Endothelial cell of umbilical vein (primary cell): ENCODE measurements at regions not wholly inside any gene's neighbourhood (a gene's known extent, or its start where the extent isn't known, plus 50 kb on each side); places are given as distances from the start of the nearest gene placed in this dataset.

ENCODE experiments used
- BruUV-seq: library from RNA; stranded (reverse); fragments of 400-500 nt; replicated peaks from 2 replicates; lab custom pipeline; 2021; lab: Mats Ljungman, UMichigan
- CTCF ChIA-PET: fragments of 300-600, 350-600 bp; sonication (Branson Sonifier 250); formaldehyde crosslinking; loops from one replicate; lab custom pipeline; 2021; ENCODE audit warnings: antibody characterized with exemption, inconsistent platforms; lab: Charles Lee
- POLR2A ChIA-PET: fragments of 300-600, 350-600 bp; sonication (Branson Sonifier 250); formaldehyde crosslinking; loops from one replicate; lab custom pipeline; 2021; ENCODE audit warnings: antibody characterized with exemption, inconsistent platforms; lab: Charles Lee
- DNase-seq: peaks from one replicate; pipeline ENCODE4 v3.0.0-alpha.2; 2011; ENCODE audit warnings: low read depth, low spot score
- FAIRE-seq: peaks from 2 replicates; lab custom pipeline; 2011; peaks lifted over from hg19 to GRCh38; lab: Jason Lieb, UNC
- H2AFZ ChIP-seq: 2 replicates; pipeline ENCODE4 v1.6.0; 2012; ENCODE audit warnings: low read depth, low read length, control low read depth, inconsistent platforms
- H3K27ac ChIP-seq: 2 replicates; pipeline ENCODE4 v1.5.1; 2011; ENCODE audit warnings: low read depth, mild to moderate bottlenecking, control low read depth, low read length, moderate library complexity; ENCODE audit not compliant: insufficient read depth
- H3K27me3 ChIP-seq, 2 experiments: 2 replicates each; pipeline versions ENCODE4 v1.6.0 to v1.6.1; 2011; ENCODE audit warnings: low read length in 2 of 2, mixed read lengths in 1 of 2; ENCODE audit not compliant: control insufficient read depth in 2 of 2, insufficient read depth in 2 of 2
- H3K36me3 ChIP-seq, 2 experiments: 2 replicates in 1 of 2; 3 replicates in 1 of 2; pipeline ENCODE4 v1.5.1; 2011; ENCODE audit warnings: low read length in 2 of 2, mild to moderate bottlenecking in 1 of 2, moderate library complexity in 1 of 2; ENCODE audit not compliant: control insufficient read depth in 2 of 2, insufficient read depth in 2 of 2; ENCODE audit errors: extremely low read depth in 1 of 2
- H3K4me1 ChIP-seq: 3 replicates; pipeline ENCODE4 v1.5.1; 2011; ENCODE audit warnings: mild to moderate bottlenecking, low read length; ENCODE audit not compliant: control insufficient read depth, insufficient read depth; ENCODE audit errors: extremely low read depth
- H3K4me2 ChIP-seq: 2 replicates; pipeline ENCODE4 v1.6.1; 2011; ENCODE audit warnings: low read length, control low read depth, mixed read lengths; ENCODE audit not compliant: insufficient read depth
- H3K4me3 ChIP-seq, 3 experiments: fragments of 200-600 bp in 1 of 3; sonication (generic), shearing (Covaris generic) in 1 of 3; replicated peaks in 1 of 3; 2 replicates each; pipeline ENCODE4 v1.5.1; 2011 to 2016; ENCODE audit warnings: control low read depth in 3 of 3, low read length in 3 of 3, mild to moderate bottlenecking in 2 of 3, inconsistent platforms in 1 of 3, low read depth in 1 of 3, moderate library complexity in 1 of 3; ENCODE audit not compliant: insufficient read depth in 1 of 3
- H3K79me2 ChIP-seq: 2 replicates; pipeline ENCODE4 v1.6.0; 2012; ENCODE audit warnings: low read length, inconsistent platforms; ENCODE audit not compliant: control insufficient read depth, insufficient read depth
- H3K9ac ChIP-seq: replicated peaks from 2 replicates; pipeline ENCODE3; 2011; ENCODE audit warnings: low read length, control low read depth; ENCODE audit not compliant: insufficient read depth; ENCODE audit errors: extremely low read depth
- H3K9me1 ChIP-seq: replicated peaks from 3 replicates; pipeline ENCODE4 v1.6.0; 2011; ENCODE audit warnings: mild to moderate bottlenecking, low read length; ENCODE audit not compliant: control insufficient read depth, insufficient read depth; ENCODE audit errors: extremely low read depth
- H3K9me3 ChIP-seq: replicated peaks from 2 replicates; pipeline ENCODE4 v1.5.1; 2012; ENCODE audit warnings: low read length, inconsistent platforms; ENCODE audit not compliant: control insufficient read depth, insufficient read depth
- H4K20me1 ChIP-seq: replicated peaks from 2 replicates; pipeline ENCODE3; 2011; ENCODE audit warnings: mild to moderate bottlenecking, low read length; ENCODE audit not compliant: control insufficient read depth, insufficient read depth; ENCODE audit errors: extremely low read depth
- EZH2 ChIP-seq: IDR thresholded peaks from 2 replicates; pipeline ENCODE4 v1.6.1; 2012; ENCODE audit warnings: borderline replicate concordance, low read depth, mild to moderate bottlenecking, moderate library complexity, low read length, inconsistent platforms; ENCODE audit not compliant: severe bottlenecking
- FOS ChIP-seq: IDR thresholded peaks from 2 replicates; pipeline ENCODE4 v1.6.1; 2011; ENCODE audit warnings: mild to moderate bottlenecking, low read length, moderate library complexity, borderline replicate concordance; ENCODE audit not compliant: insufficient read depth
- GATA2 ChIP-seq: IDR thresholded peaks from 2 replicates; pipeline ENCODE4 v1.7.0; 2011; ENCODE audit warnings: low read depth, mild to moderate bottlenecking, moderate library complexity, mixed read lengths, low read length; ENCODE audit not compliant: insufficient read length, insufficient read depth
- JUN ChIP-seq: IDR thresholded peaks from 2 replicates; pipeline ENCODE4 v1.6.1; 2011; ENCODE audit warnings: borderline replicate concordance, low read depth; ENCODE audit not compliant: insufficient read length, insufficient read depth
- MYC ChIP-seq: IDR thresholded peaks from one replicate; pipeline ENCODE4 v1.6.1; 2011; ENCODE audit warnings: mild to moderate bottlenecking, low read depth, low read length
- POLR2A ChIP-seq: IDR thresholded peaks from 2 replicates; pipeline ENCODE4 v1.6.1; 2012; ENCODE audit warnings: low read depth, mild to moderate bottlenecking, control low read depth, low read length
- POLR2AphosphoS5 ChIP-seq: IDR thresholded peaks from 2 replicates; pipeline ENCODE4 v1.6.1; 2012; ENCODE audit warnings: low read depth, mild to moderate bottlenecking, control low read depth, low read length, moderate library complexity; ENCODE audit not compliant: insufficient read depth
- dilution Hi-C: fragments of 300-500 bp; cut with MboI; formaldehyde crosslinking; loops from one replicate; pipeline ENCODE4 v1.15.0; 2019; ENCODE audit warnings: low sequenced_read_pairs; ENCODE audit not compliant: extremely low pct_ligation_motif_present
- intact Hi-C: fragments of 100-400 bp; cut with micrococcal nuclease; formaldehyde crosslinking; loops from one replicate; pipeline ENCODE4 v1.10.0; 2022
- TF ChIP-seq, protein P1 (sequence below): IDR thresholded peaks from 2 replicates; pipeline ENCODE4 v1.6.1; 2011; ENCODE audit not compliant: insufficient read depth, insufficient read length
- TF ChIP-seq, protein P2 (sequence below), 2 donors: IDR thresholded peaks; 1 replicate in 1 of 2; 2 replicates in 1 of 2; pipeline ENCODE4 v1.5.1; 2011; ENCODE audit warnings: low read length in 2 of 2, mild to moderate bottlenecking in 2 of 2, moderate library complexity in 2 of 2, control low read depth in 1 of 2, inconsistent platforms in 1 of 2, low read depth in 1 of 2; ENCODE audit not compliant: insufficient read depth in 1 of 2; ENCODE audit errors: extremely low read depth in 1 of 2

DNA sequence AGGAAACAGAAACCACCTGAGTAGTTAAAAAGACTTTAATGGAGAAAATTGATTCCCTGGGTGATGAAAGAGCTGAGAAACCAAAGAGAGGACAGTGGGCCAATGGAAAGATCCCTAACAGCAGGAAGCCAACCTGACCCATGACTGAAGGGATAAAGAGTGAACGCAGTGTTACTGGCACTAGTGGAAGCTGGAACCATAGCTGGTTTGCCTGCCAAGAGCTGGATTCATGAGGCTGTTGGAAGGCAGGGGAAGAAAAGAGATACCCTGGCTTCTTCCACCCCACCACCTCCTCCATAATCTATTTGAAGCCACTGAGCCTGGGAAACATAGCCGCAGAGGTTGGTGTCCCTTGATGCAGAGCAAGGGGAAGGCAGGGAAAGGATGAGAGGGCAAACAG lies 125.5 kb upstream of the PRKD1 start:
- no peaks in the 10 kb centered on the region for H3K9me3 ChIP-seq
- H3K27ac ChIP-seq, result no peak overlapping the region
- dilution Hi-C loops (no loop called here), intact Hi-C loops (no loop called here)
- H4K20me1 ChIP-seq, result no peaks in the 10 kb centered on the region
- no peaks in the 10 kb centered on the region for H3K36me3 ChIP-seq
- FAIRE-seq (no peak), DNase-seq (no peak)
- H3K4me3 ChIP-seq, result no peak overlapping the region
- H2AFZ ChIP-seq, result no peak overlapping the region
- H3K27me3 ChIP-seq, result no peaks in the 10 kb centered on the region
- CTCF ChIA-PET, result no interaction called here
- no peaks in the 10 kb centered on the region for H3K9me1 ChIP-seq
- POLR2A ChIA-PET, result no interaction called here
- no peaks in the 10 kb centered on the region for H3K79me2 ChIP-seq
- no peak for TF ChIP-seq GATA2
- no peak for TF ChIP-seq POLR2AphosphoS5
- TF ChIP-seq, protein P1, sequence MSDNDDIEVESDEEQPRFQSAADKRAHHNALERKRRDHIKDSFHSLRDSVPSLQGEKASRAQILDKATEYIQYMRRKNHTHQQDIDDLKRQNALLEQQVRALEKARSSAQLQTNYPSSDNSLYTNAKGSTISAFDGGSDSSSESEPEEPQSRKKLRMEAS, result no peak
- no peak for TF ChIP-seq POLR2A
- no peak for TF ChIP-seq MYC
- TF ChIP-seq FOS, result no peak
- BruUV-seq, result no TSS peak
- H3K4me1 ChIP-seq, result no peaks in the 10 kb centered on the region
- no peak overlapping the region for H3K9ac ChIP-seq
- no peak overlapping the region for H3K4me2 ChIP-seq

DNA sequence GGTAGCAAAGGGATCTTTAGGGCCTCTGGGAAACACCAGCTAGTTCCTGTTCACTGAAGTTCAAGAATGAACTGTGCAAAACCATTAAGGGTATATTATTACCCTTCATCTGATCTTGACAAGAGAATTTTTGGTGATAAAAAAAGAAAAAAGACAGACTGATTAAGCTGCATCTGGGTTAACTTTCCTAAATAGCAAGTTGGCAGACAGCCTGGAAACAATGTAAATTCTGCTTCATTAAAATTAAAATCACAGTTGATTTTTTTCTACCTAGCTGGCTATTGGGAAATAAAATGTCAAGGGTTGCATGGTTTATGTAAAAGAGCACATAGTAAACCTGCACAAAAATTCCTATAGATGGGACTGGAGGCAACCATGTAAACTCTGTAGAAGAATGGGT lies 126.6 kb upstream of the PRKD1 start:
- Histone ChIP-seq H3K4me3 (no peak overlapping the region), H3K27me3 (no peaks in the 10 kb centered on the region), H3K4me2 (no peak overlapping the region), H4K20me1 (no peaks in the 10 kb centered on the region), H3K9me1 (no peaks in the 10 kb centered on the region), H3K9me3 (no peaks in the 10 kb centered on the region), H3K9ac (no peak overlapping the region), H3K79me2 (no peaks in the 10 kb centered on the region), H2AFZ (no peak overlapping the region), H3K36me3 (no peaks in the 10 kb centered on the region), H3K27ac (no peak overlapping the region), H3K4me1 (no peaks in the 10 kb centered on the region)
- intact Hi-C loops (no loop called here), dilution Hi-C loops (no loop called here)
- ChIA-PET POLR2A (no interaction called here), CTCF (no interaction called here)
- TF ChIP-seq MYC (no peak), EZH2 (no peak), POLR2AphosphoS5 (no peak), POLR2A (no peak), GATA2 (no peak), JUN (no peak), FOS (no peak)
- TF ChIP-seq, protein P1, result no peak
- TF ChIP-seq, protein P2, sequence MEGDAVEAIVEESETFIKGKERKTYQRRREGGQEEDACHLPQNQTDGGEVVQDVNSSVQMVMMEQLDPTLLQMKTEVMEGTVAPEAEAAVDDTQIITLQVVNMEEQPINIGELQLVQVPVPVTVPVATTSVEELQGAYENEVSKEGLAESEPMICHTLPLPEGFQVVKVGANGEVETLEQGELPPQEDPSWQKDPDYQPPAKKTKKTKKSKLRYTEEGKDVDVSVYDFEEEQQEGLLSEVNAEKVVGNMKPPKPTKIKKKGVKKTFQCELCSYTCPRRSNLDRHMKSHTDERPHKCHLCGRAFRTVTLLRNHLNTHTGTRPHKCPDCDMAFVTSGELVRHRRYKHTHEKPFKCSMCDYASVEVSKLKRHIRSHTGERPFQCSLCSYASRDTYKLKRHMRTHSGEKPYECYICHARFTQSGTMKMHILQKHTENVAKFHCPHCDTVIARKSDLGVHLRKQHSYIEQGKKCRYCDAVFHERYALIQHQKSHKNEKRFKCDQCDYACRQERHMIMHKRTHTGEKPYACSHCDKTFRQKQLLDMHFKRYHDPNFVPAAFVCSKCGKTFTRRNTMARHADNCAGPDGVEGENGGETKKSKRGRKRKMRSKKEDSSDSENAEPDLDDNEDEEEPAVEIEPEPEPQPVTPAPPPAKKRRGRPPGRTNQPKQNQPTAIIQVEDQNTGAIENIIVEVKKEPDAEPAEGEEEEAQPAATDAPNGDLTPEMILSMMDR (IDR thresholded peaks at IDR 0.05; ENCODE audit: extremely low read depth in 1 of 2, insufficient read depth in 1 of 2, low read depth in 1 of 2, low read length in 2 of 2), result no peak
- BruUV-seq, result no TSS peak
- DNase-seq (no peak), FAIRE-seq (no peak)
